ENCODE measurements at regions not wholly inside any gene's neighbourhood (a gene's known extent, or its start where the extent isn't known, plus 50 kb on each side); places are given as distances from the start of the nearest gene placed in this dataset.
A peak's percentile ranks its signal among the peaks of the same experiment; 100 is the strongest.

- DNase-seq (ENCODE audit: low read depth in 3 of 3, low spot score in 2 of 3), result no peak
Observed at GRCh38 chr4:13190093-13190721, 293.9 kb downstream of the RAB28 start.

- DNase-seq (ENCODE audit: low read depth in 3 of 3, low spot score in 2 of 3), result no peak
Observed at GRCh38 chr4:13184199-13184598, 299.9 kb downstream of the RAB28 start.

- no peak for DNase-seq (ENCODE audit: low read depth in 3 of 3, low spot score in 2 of 3)
Observed at GRCh38 chr4:13182133-13182532, 302.0 kb downstream of the RAB28 start.

GRCh38 chr4:13181681-13182080, 302.5 kb downstream of the RAB28 start:
- DNase-seq (ENCODE audit: low read depth in 3 of 3, low spot score in 2 of 3), result no peak

GRCh38 chr4:13180701-13181100, 303.4 kb downstream of the RAB28 start:
- DNase-seq (ENCODE audit: low read depth in 3 of 3, low spot score in 2 of 3), result no peak

- DNase-seq (ENCODE audit: low read depth in 3 of 3, low spot score in 2 of 3), result no peak
Observed at GRCh38 chr4:13178621-13179020, 305.5 kb downstream of the RAB28 start.

GRCh38 chr4:13176741-13177142, 307.4 kb downstream of the RAB28 start:
- no peak for DNase-seq (ENCODE audit: low read depth in 3 of 3, low spot score in 2 of 3)

- no peak for DNase-seq (ENCODE audit: low read depth in 3 of 3, low spot score in 2 of 3)
Observed at GRCh38 chr4:13174926-13175325, 309.2 kb downstream of the RAB28 start.

- no peak for DNase-seq (ENCODE audit: low read depth in 3 of 3, low spot score in 2 of 3)
Observed at GRCh38 chr4:13174001-13174400, 310.1 kb downstream of the RAB28 start.

GRCh38 chr4:13171292-13172057, 312.7 kb downstream of the RAB28 start:
- DNase-seq (ENCODE audit: low read depth in 3 of 3, low spot score in 2 of 3), result no peak

GRCh38 chr4:13169731-13170525, 314.2 kb downstream of the RAB28 start:
- DNase-seq (ENCODE audit: low read depth in 3 of 3, low spot score in 2 of 3), result no peak

GRCh38 chr4:13168326-13168725, 315.8 kb downstream of the RAB28 start:
- DNase-seq (ENCODE audit: low read depth in 3 of 3, low spot score in 2 of 3), result no peak

- DNase-seq (ENCODE audit: low read depth in 3 of 3, low spot score in 2 of 3), result no peak
Observed at GRCh38 chr4:13166214-13166613, 317.9 kb downstream of the RAB28 start.

GRCh38 chr4:13164783-13165331, 319.3 kb downstream of the RAB28 start:
- no peak for DNase-seq (ENCODE audit: low read depth in 3 of 3, low spot score in 2 of 3)

- DNase-seq (ENCODE audit: low read depth in 3 of 3, low spot score in 2 of 3), result no peak
Observed at GRCh38 chr4:13162886-13163285, 321.3 kb downstream of the RAB28 start.

GRCh38 chr4:13160920-13161319, 323.2 kb downstream of the RAB28 start:
- DNase-seq (ENCODE audit: low read depth in 3 of 3, low spot score in 2 of 3), result no peak

- DNase-seq (ENCODE audit: low read depth in 3 of 3, low spot score in 2 of 3), result no peak
Observed at GRCh38 chr4:13159041-13159620, 325.0 kb downstream of the RAB28 start.

- no peak for DNase-seq (ENCODE audit: low read depth in 3 of 3, low spot score in 2 of 3)
Observed at GRCh38 chr4:13151194-13151593, 332.9 kb downstream of the RAB28 start.

- DNase-seq (ENCODE audit: low read depth in 3 of 3, low spot score in 2 of 3), result peak in 1 of 3 donors; percentile 25
Observed at GRCh38 chr4:13143222-13144070, 340.7 kb downstream of the RAB28 start.

- DNase-seq (ENCODE audit: low read depth in 3 of 3, low spot score in 2 of 3), result no peak
Observed at GRCh38 chr4:13142726-13143125, 341.4 kb downstream of the RAB28 start.

Data from right renal cortex interstitium (tissue), 3 donors.